Vagina (tissue), 2 donors: ENCODE measurements at regions not wholly inside any gene's neighbourhood (a gene's known extent, or its start where the extent isn't known, plus 50 kb on each side); places are given as distances from the start of the nearest gene placed in this dataset.

Source experiments
- CTCF ChIP-seq, 3 experiments: fragments of 450-650 bp in 2 of 3; fragments of 200-600 bp in 1 of 3; sonication (generic) in 1 of 3; IDR thresholded peaks; one replicate each; pipeline ENCODE4 v1.5.1; 2017 to 2019; ENCODE audit warnings: antibody characterized with exemption in 3 of 3, mild to moderate bottlenecking in 2 of 3, moderate library complexity in 2 of 3
- POLR2A ChIP-seq, 2 donors: fragments of 450-650 bp; IDR thresholded peaks; one replicate each; pipeline ENCODE4 v1.6.1; 2017; ENCODE audit warnings: antibody characterized with exemption in 2 of 2, mild to moderate bottlenecking in 2 of 2, moderate library complexity in 2 of 2
- POLR2AphosphoS5 ChIP-seq, 2 donors: sonication (generic); formaldehyde crosslinking; IDR thresholded peaks; one replicate each; pipeline ENCODE4 v1.9.0; 2017; ENCODE audit warnings: antibody characterized with exemption in 2 of 2, mild to moderate bottlenecking in 2 of 2, low read depth in 1 of 2; ENCODE audit not compliant: insufficient read depth in 1 of 2

- TF ChIP-seq CTCF (IDR thresholded peaks at IDR 0.05) (no peak), POLR2AphosphoS5 (IDR thresholded peaks at IDR 0.05; ENCODE audit: insufficient read depth in 1 of 2, low read depth in 1 of 2) (no peak), POLR2A (IDR thresholded peaks at IDR 0.05) (no peak)
Observed at GRCh38 chr10:78613132-78613531, 455.6 kb upstream of the ZMIZ1 start.
